Nephron progenitor cell (in vitro differentiated cells): ENCODE measurements at regions not wholly inside any gene's neighbourhood (a gene's known extent, or its start where the extent isn't known, plus 50 kb on each side); places are given as distances from the start of the nearest gene placed in this dataset.
A peak's percentile ranks its signal among the peaks of the same experiment; 100 is the strongest.

Experiments used
- DNase-seq: peaks from one replicate; pipeline ENCODE4 v3.0.0; 2021
- H3K27ac Mint-ChIP-seq: 2 replicates; pipeline ENCODE4 v1.8.0; 2021; ENCODE audit warnings: mild to moderate bottlenecking, moderate library complexity, mixed read lengths
- H3K27me3 Mint-ChIP-seq: 2 replicates; pipeline ENCODE4 v1.8.0; 2021; ENCODE audit warnings: mild to moderate bottlenecking, low read depth, mixed read lengths; ENCODE audit not compliant: poor library complexity
- H3K36me3 Mint-ChIP-seq: 2 replicates; pipeline ENCODE4 v1.8.0; 2021; ENCODE audit warnings: low read depth, mixed read lengths
- H3K4me1 Mint-ChIP-seq: 2 replicates; pipeline ENCODE4 v1.8.0; 2021; ENCODE audit warnings: mixed read lengths
- H3K4me3 Mint-ChIP-seq: 2 replicates; pipeline ENCODE4 v1.8.0; 2021; ENCODE audit warnings: mild to moderate bottlenecking, moderate library complexity, mixed read lengths
- H3K9me3 Mint-ChIP-seq: 2 replicates; pipeline ENCODE4 v1.8.0; 2021; ENCODE audit warnings: mild to moderate bottlenecking, moderate library complexity, mixed read lengths
- CTCF ChIP-seq: fragments of 200-600 bp; sonication (generic); IDR thresholded peaks from 2 replicates; pipeline ENCODE4 v1.5.0; 2021; ENCODE audit warnings: antibody characterized with exemption

- H3K27me3 Mint-ChIP-seq = peaks cover 3% of the 10 kb centered on the region
- TF ChIP-seq CTCF = no peak
- no peak for DNase-seq
- H3K36me3 Mint-ChIP-seq = no peaks in the 10 kb centered on the region
- H3K27ac Mint-ChIP-seq = peak overlapping the region; percentile 96
- H3K4me1 Mint-ChIP-seq = peaks cover 38% of the 10 kb centered on the region
- no peaks in the 10 kb centered on the region for H3K9me3 Mint-ChIP-seq
- no peak overlapping the region for H3K4me3 Mint-ChIP-seq
Measured at GRCh38 chr10:4351723-4352413, 474.1 kb upstream of the AKR1E2 start.

DNA sequence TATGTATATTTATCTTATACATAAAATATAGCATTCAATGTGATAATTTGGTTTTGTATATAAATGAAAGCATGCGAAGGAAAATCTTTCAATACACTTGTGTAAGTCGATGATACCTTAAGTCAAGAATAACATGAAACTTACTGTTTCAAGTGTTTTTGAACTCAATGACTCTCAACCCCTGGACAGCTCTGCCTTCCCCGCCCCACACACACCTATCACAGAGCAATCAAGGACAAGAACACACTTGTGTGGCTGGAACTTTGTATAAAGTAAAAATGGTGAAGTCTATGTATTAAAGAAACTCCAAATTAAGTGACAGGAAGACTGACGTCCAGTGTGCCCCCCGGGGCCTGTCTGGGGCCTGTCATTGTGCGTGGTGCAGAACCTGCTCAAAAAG, 478.6 kb upstream of the AKR1E2 start:
- Mint-ChIP-seq H3K27ac (no peak overlapping the region), H3K9me3 (no peaks in the 10 kb centered on the region), H3K4me3 (no peak overlapping the region), H3K36me3 (no peaks in the 10 kb centered on the region), H3K4me1 (peaks cover 29% of the 10 kb centered on the region), H3K27me3 (no peaks in the 10 kb centered on the region)
- DNase-seq = no peak
- no peak for TF ChIP-seq CTCF

DNA sequence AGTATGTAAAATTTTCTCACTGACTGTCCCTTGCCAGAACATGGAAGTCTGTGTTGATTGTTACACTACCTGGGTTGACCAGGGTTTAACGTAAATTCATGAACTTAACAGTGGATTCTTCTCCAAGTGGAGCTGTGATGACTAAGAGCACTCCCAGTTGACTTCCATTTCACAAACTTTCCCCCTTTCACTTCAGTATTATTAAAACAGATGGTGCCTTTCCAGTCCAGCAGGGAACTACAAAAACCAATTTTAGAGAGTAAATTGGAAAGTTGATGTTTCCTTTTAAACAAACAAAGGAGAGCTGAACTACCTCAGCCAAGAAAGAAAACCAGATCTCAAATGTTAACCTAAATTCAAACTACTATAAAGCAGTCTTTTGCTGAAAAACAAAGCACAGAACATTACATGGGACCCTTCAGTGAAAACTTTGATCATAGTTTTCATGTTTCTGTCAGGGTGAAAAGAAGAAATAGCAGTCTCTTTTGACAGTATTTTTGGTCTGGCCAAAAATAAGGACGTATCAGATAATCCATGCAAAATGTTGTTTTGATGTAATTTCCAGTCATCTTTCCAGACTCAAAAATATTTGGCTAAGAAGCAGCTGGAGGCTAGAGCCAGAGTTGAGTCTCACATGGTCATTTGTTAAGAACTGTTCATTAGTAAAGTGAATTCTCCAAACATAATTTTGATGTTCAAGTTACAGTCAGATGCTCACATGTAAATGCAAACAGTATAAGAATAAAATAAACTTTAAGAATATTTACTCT, 479.9 kb upstream of the AKR1E2 start:
- no peak overlapping the region for H3K27ac Mint-ChIP-seq

GRCh38 chr10:4344492-4344994, 481.5 kb upstream of the AKR1E2 start:
- Mint-ChIP-seq H3K27me3 (no peaks in the 10 kb centered on the region), H3K36me3 (no peaks in the 10 kb centered on the region), H3K4me3 (no peak overlapping the region), H3K4me1 (peaks cover 27% of the 10 kb centered on the region), H3K27ac (no peak overlapping the region), H3K9me3 (no peaks in the 10 kb centered on the region)
- TF ChIP-seq CTCF = no peak
- no peak for DNase-seq

More for the DNA sequence above, 479.9 kb upstream of the AKR1E2 start:
- TF ChIP-seq CTCF = no peak
- no peaks in the 10 kb centered on the region for H3K27me3 Mint-ChIP-seq
- H3K4me1 Mint-ChIP-seq = peaks cover 18% of the 10 kb centered on the region
- H3K4me3 Mint-ChIP-seq = no peak overlapping the region
- no peak for DNase-seq
- no peaks in the 10 kb centered on the region for H3K36me3 Mint-ChIP-seq
- H3K9me3 Mint-ChIP-seq = no peaks in the 10 kb centered on the region

GRCh38 chr10:4343873-4344272, 482.1 kb upstream of the AKR1E2 start:
- Mint-ChIP-seq H3K36me3 (no peaks in the 10 kb centered on the region), H3K4me1 (peaks cover 32% of the 10 kb centered on the region), H3K4me3 (no peak overlapping the region), H3K9me3 (no peaks in the 10 kb centered on the region), H3K27ac (no peak overlapping the region), H3K27me3 (no peaks in the 10 kb centered on the region)
- TF ChIP-seq CTCF = no peak
- DNase-seq = no peak
